B cell (primary cell): ENCODE measurements at regions not wholly inside any gene's neighbourhood (a gene's known extent, or its start where the extent isn't known, plus 50 kb on each side); places are given as distances from the start of the nearest gene placed in this dataset.

Source experiments
- CTCF ChIP-seq: fragments of 200-600 bp; IDR thresholded peaks from one replicate; pipeline ENCODE4 v1.8.0; 2022; ENCODE audit warnings: antibody characterized with exemption, mild to moderate bottlenecking
- EZH2 ChIP-seq: IDR thresholded peaks from 2 replicates; pipeline ENCODE4 v1.6.1; 2012; ENCODE audit warnings: borderline replicate concordance, low read depth, mild to moderate bottlenecking, moderate library complexity, low read length; ENCODE audit not compliant: insufficient read depth, poor library complexity, severe bottlenecking

GRCh38 chr1:69163779-69164178 lies 403.9 kb upstream of the LRRC7 start:
- TF ChIP-seq CTCF (no peak), EZH2 (no peak)
